Testis (tissue), 2 donors: ENCODE measurements at regions not wholly inside any gene's neighbourhood (a gene's known extent, or its start where the extent isn't known, plus 50 kb on each side); places are given as distances from the start of the nearest gene placed in this dataset.

Source experiments
- DNase-seq: peaks from one replicate; pipeline ENCODE4 v3.0.0-alpha.2; 2019
- H3K27ac ChIP-seq, 2 donors: fragments of 200-600 bp; sonication (generic); one replicate each; pipeline ENCODE4 v1.5.1; 2019
- H3K27me3 ChIP-seq: fragments of 200-600 bp; sonication (generic); one replicate; pipeline ENCODE4 v1.5.1; 2019
- H3K36me3 ChIP-seq: fragments of 200-600 bp; sonication (generic); one replicate; pipeline ENCODE4 v1.5.1; 2017; ENCODE audit warnings: low read depth; ENCODE audit errors: missing control alignments
- H3K4me1 ChIP-seq: fragments of 200-600 bp; sonication (generic); one replicate; pipeline ENCODE4 v1.5.1; 2019
- H3K4me3 ChIP-seq, 2 donors: fragments of 200-600 bp; sonication (generic); one replicate each; pipeline ENCODE4 v1.5.1; 2017 to 2019
- H3K9me3 ChIP-seq: fragments of 200-600 bp; sonication (generic); one replicate; pipeline ENCODE4 v1.5.1; 2017
- CTCF ChIP-seq, 3 experiments: fragments of 450-650 bp in 2 of 3; fragments of 200-600 bp in 1 of 3; sonication (generic) in 1 of 3; IDR thresholded peaks; one replicate each; pipeline ENCODE4 v1.5.1; 2016 to 2019; ENCODE audit warnings: antibody characterized with exemption in 3 of 3, mild to moderate bottlenecking in 2 of 3, moderate library complexity in 1 of 3
- POLR2A ChIP-seq: fragments of 450-650 bp; IDR thresholded peaks from one replicate; pipeline ENCODE4 v1.6.1; 2017; ENCODE audit warnings: antibody characterized with exemption, mild to moderate bottlenecking, moderate library complexity
- WGBS, 2 donors: methylation state at CpG; one replicate each; pipeline ENCODE4 v1.1.5; 2018; 5-methylcytosine and 5-hydroxymethylcytosine counted together
- intact Hi-C: fragments of 100-400 bp; cut with DNase I; formaldehyde crosslinking; loops from one replicate; pipeline ENCODE4 v1.15.1; 2023; ENCODE audit warnings: low total_unique reads

GRCh38 chr3:18252578-18252977 is 172.6 kb downstream of the SATB1 start:
- no peaks in the 10 kb centered on the region for H3K27me3 ChIP-seq
- H3K36me3 ChIP-seq: no peaks in the 10 kb centered on the region
- H3K9me3 ChIP-seq: no peaks in the 10 kb centered on the region
- H3K4me3 ChIP-seq: no peak overlapping the region
- H3K27ac ChIP-seq: no peak overlapping the region
- H3K4me1 ChIP-seq: no peaks in the 10 kb centered on the region
- intact Hi-C loops: no loop called here
- 53 to 64% methylated on average over 4 of the region's 4 CpGs for WGBS, 2 donors
- DNase-seq: no peak
- TF ChIP-seq POLR2A: no peak
- no peak for TF ChIP-seq CTCF (IDR thresholded peaks at IDR 0.05)

- intact Hi-C loops: no loop called here
These were observed 174.1 kb downstream of the SATB1 start for GRCh38 chr3:18250991-18251390.

GRCh38 chr3:18249126-18249525 is 176.0 kb downstream of the SATB1 start:
- Histone ChIP-seq H3K27ac (no peak overlapping the region), H3K4me3 (no peak overlapping the region), H3K27me3 (no peaks in the 10 kb centered on the region), H3K36me3 (no peaks in the 10 kb centered on the region), H3K4me1 (no peaks in the 10 kb centered on the region), H3K9me3 (no peaks in the 10 kb centered on the region)
- DNase-seq: no peak
- TF ChIP-seq POLR2A: no peak
- 80 to 87% methylated on average over 3 of the region's 3 CpGs for WGBS, 2 donors
- intact Hi-C loops: no loop called here

More at GRCh38 chr3:18250991-18251390, 174.1 kb downstream of the SATB1 start:
- no peak for TF ChIP-seq POLR2A
- TF ChIP-seq CTCF (IDR thresholded peaks at IDR 0.05): no peak
- WGBS, 2 donors: 46 to 57% methylated on average over 2 of the region's 2 CpGs
- Histone ChIP-seq H3K27ac (no peak overlapping the region), H3K36me3 (no peaks in the 10 kb centered on the region), H3K27me3 (no peaks in the 10 kb centered on the region), H3K4me3 (no peak overlapping the region), H3K4me1 (no peaks in the 10 kb centered on the region), H3K9me3 (no peaks in the 10 kb centered on the region)
- DNase-seq: no peak

- no peak for DNase-seq
- intact Hi-C loops: no loop called here
- H3K4me1 ChIP-seq: no peaks in the 10 kb centered on the region
- WGBS, 2 donors: 58 to 62% methylated on average over 2 of the region's 2 CpGs
- H3K4me3 ChIP-seq: no peak overlapping the region
- H3K27ac ChIP-seq: no peak overlapping the region
- no peaks in the 10 kb centered on the region for H3K9me3 ChIP-seq
- no peaks in the 10 kb centered on the region for H3K36me3 ChIP-seq
- TF ChIP-seq CTCF (IDR thresholded peaks at IDR 0.05) (no peak), POLR2A (no peak)
- no peaks in the 10 kb centered on the region for H3K27me3 ChIP-seq
These were observed 177.3 kb downstream of the SATB1 start for GRCh38 chr3:18247776-18248310.

- Histone ChIP-seq H3K27ac (no peak overlapping the region), H3K27me3 (no peaks in the 10 kb centered on the region), H3K9me3 (no peaks in the 10 kb centered on the region), H3K4me1 (no peaks in the 10 kb centered on the region), H3K36me3 (no peaks in the 10 kb centered on the region), H3K4me3 (no peak overlapping the region)
- intact Hi-C loops: no loop called here
- no peak for DNase-seq
- TF ChIP-seq CTCF (IDR thresholded peaks at IDR 0.05) (no peak), POLR2A (no peak)
These were observed 177.9 kb downstream of the SATB1 start for GRCh38 chr3:18247139-18247695.
